PFSK-1 (cell line): ENCODE measurements at regions not wholly inside any gene's neighbourhood (a gene's known extent, or its start where the extent isn't known, plus 50 kb on each side); places are given as distances from the start of the nearest gene placed in this dataset.

Source experiments
- FOXP2 ChIP-seq: optimal IDR thresholded peaks from 2 replicates; pipeline ENCODE3; 2011; ENCODE audit warnings: borderline replicate concordance, control low read depth, inconsistent platforms; ENCODE audit not compliant: insufficient read depth; ENCODE audit errors: extremely low read length, extremely low read depth
- POLR2AphosphoS5 ChIP-seq: IDR thresholded peaks from 2 replicates; pipeline ENCODE4 v1.6.1; 2012; ENCODE audit warnings: low read depth, mild to moderate bottlenecking, control low read depth, low read length, moderate library complexity
- TAF1 ChIP-seq: IDR thresholded peaks from 2 replicates; pipeline ENCODE4 v1.6.1; 2012; ENCODE audit warnings: low read length, control low read depth, borderline replicate concordance; ENCODE audit not compliant: insufficient read depth
- TF ChIP-seq, protein P1 (sequence below), 2 experiments: IDR thresholded peaks; 2 replicates each; pipeline versions ENCODE4 v1.6.1 to v1.8.0; 2011 to 2012; ENCODE audit warnings: low read depth in 2 of 2, low read length in 2 of 2, control low read depth in 1 of 2, inconsistent platforms in 1 of 2, mild to moderate bottlenecking in 1 of 2, moderate library complexity in 1 of 2; ENCODE audit not compliant: insufficient read depth in 1 of 2

DNA sequence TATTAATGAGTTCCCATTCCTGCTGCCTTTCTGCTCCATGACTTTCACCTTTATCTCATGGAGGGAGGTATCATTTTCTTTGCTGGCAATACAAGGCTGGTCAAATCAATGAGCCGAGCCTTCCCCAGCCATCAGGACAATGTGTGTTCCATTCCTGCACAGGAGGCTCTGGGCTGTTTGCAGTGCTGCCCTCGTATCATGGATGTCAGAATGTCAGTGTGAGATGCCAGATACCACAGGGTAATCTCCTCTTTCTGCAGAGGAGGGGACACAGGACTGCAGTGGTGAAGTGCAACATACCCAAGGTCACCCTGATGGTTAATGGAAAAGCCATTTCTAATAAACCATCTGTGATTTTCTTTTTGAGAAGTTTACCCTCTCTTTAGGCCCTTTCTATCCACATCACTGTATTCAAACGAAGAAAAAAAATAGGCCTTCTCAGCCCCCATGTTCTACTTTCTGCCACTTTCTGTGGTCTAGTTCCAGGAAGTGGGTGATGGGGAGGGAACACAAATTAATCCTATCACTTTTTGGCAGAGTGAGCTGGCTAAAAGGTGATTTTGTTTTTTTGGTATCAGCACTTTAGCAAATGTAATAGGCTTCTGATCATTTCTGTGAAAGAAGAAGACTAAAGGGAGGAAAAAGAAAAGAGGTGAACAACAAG is 490.2 kb upstream of the BOD1L1 start:
- no peak for TF ChIP-seq POLR2AphosphoS5
- TF ChIP-seq, protein P1, sequence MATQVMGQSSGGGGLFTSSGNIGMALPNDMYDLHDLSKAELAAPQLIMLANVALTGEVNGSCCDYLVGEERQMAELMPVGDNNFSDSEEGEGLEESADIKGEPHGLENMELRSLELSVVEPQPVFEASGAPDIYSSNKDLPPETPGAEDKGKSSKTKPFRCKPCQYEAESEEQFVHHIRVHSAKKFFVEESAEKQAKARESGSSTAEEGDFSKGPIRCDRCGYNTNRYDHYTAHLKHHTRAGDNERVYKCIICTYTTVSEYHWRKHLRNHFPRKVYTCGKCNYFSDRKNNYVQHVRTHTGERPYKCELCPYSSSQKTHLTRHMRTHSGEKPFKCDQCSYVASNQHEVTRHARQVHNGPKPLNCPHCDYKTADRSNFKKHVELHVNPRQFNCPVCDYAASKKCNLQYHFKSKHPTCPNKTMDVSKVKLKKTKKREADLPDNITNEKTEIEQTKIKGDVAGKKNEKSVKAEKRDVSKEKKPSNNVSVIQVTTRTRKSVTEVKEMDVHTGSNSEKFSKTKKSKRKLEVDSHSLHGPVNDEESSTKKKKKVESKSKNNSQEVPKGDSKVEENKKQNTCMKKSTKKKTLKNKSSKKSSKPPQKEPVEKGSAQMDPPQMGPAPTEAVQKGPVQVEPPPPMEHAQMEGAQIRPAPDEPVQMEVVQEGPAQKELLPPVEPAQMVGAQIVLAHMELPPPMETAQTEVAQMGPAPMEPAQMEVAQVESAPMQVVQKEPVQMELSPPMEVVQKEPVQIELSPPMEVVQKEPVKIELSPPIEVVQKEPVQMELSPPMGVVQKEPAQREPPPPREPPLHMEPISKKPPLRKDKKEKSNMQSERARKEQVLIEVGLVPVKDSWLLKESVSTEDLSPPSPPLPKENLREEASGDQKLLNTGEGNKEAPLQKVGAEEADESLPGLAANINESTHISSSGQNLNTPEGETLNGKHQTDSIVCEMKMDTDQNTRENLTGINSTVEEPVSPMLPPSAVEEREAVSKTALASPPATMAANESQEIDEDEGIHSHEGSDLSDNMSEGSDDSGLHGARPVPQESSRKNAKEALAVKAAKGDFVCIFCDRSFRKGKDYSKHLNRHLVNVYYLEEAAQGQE (IDR thresholded peaks at IDR 0.05; ENCODE audit: insufficient read depth in 1 of 2, low read depth in 2 of 2, low read length in 2 of 2): no peak
- TF ChIP-seq TAF1: no peak
- TF ChIP-seq FOXP2: no peak
